Transverse colon (tissue), 4 donors: ENCODE measurements at regions not wholly inside any gene's neighbourhood (a gene's known extent, or its start where the extent isn't known, plus 50 kb on each side); places are given as distances from the start of the nearest gene placed in this dataset.

Experiments
- DNase-seq: peaks from one replicate; pipeline ENCODE4 v3.0.0-alpha.2; 2019
- H3K27ac ChIP-seq, 4 donors: fragments of 200-600 bp; sonication (generic); 2 replicates each; pipeline ENCODE4 v1.5.1; 2016 to 2018; ENCODE audit warnings: inconsistent platforms in 4 of 4
- H3K27me3 ChIP-seq: fragments of 200-600 bp; sonication (generic); 2 replicates; pipeline ENCODE4 v1.5.1; 2017; ENCODE audit warnings: inconsistent platforms
- H3K36me3 ChIP-seq, 4 donors: fragments of 200-600 bp; sonication (generic); 2 replicates each; pipeline ENCODE4 v1.5.1; 2017 to 2019; ENCODE audit warnings: inconsistent platforms in 4 of 4
- H3K4me1 ChIP-seq, 4 donors: fragments of 200-600 bp; sonication (generic); 2 replicates each; pipeline ENCODE4 v1.5.1; 2017 to 2020; ENCODE audit warnings: inconsistent platforms in 4 of 4
- H3K4me3 ChIP-seq, 4 donors: fragments of 200-600 bp; sonication (generic); 1 replicate in 1 of 4; 2 replicates in 3 of 4; pipeline versions ENCODE4 v1.5.1 to v1.6.1; 2017 to 2019; ENCODE audit warnings: inconsistent platforms in 4 of 4
- H3K9me3 ChIP-seq, 2 donors: fragments of 200-600 bp; sonication (generic); 2 replicates each; pipeline ENCODE4 v1.5.1; 2017 to 2019; ENCODE audit warnings: inconsistent platforms in 2 of 2
- CTCF ChIP-seq, 5 experiments: fragments of 200-600 bp in 3 of 5; fragments of 450-650 bp in 2 of 5; sonication (generic) in 3 of 5; IDR thresholded peaks; 1 replicate in 2 of 5; 2 replicates in 3 of 5; pipeline ENCODE4 v1.5.1; 2016 to 2017; ENCODE audit warnings: antibody characterized with exemption in 5 of 5, inconsistent platforms in 3 of 5, mild to moderate bottlenecking in 2 of 5, moderate library complexity in 1 of 5
- EP300 ChIP-seq: sonication (generic); formaldehyde crosslinking; IDR thresholded peaks from one replicate; pipeline ENCODE4 v1.6.1; 2017; ENCODE audit warnings: antibody characterized with exemption, low read depth
- POLR2A ChIP-seq: fragments of 450-650 bp; IDR thresholded peaks from one replicate; pipeline ENCODE4 v1.6.1; 2016; ENCODE audit warnings: antibody characterized with exemption, mild to moderate bottlenecking, moderate library complexity
- POLR2AphosphoS5 ChIP-seq, 3 donors: sonication (generic); formaldehyde crosslinking; IDR thresholded peaks; one replicate each; pipeline ENCODE4 v1.6.1; 2016; ENCODE audit warnings: antibody characterized with exemption in 3 of 3
- WGBS, 2 donors: methylation state at CpG; one replicate each; pipeline ENCODE4 v1.1.5; 2018; ENCODE audit warnings: low coverage in 1 of 2; 5-methylcytosine and 5-hydroxymethylcytosine counted together
- in situ Hi-C, 4 donors: fragments of 200-750 bp; cut with MboI; loops; one replicate each; pipeline versions ENCODE4 v1.15.0 to v1.15.1; 2017; ENCODE audit warnings: low sequenced_read_pairs in 3 of 4, low pct_ligation_motif_present in 1 of 4, low pct_unique_long_range_greater_than_20kb in 1 of 4
- intact Hi-C: fragments of 100-400 bp; cut with DNase I; formaldehyde crosslinking; loops from one replicate; pipeline ENCODE4 v1.15.1; 2023; ENCODE audit warnings: low total_unique reads

GRCh38 chr10:93165367-93165766, 91.7 kb downstream of the CYP26A1 start:
- Histone ChIP-seq H3K36me3 (no peaks in the 10 kb centered on the region), H3K4me3 (no peak overlapping the region), H3K4me1 (peaks cover 0 to 6% (median 0%) of the 10 kb centered on the region in 4 donors), H3K27ac (no peak overlapping the region), H3K9me3 (peaks cover 0 to 2% of the 10 kb centered on the region in 2 donors), H3K27me3 (no peaks in the 10 kb centered on the region)
- in situ Hi-C loops: no loop called here
- no peak for DNase-seq
- intact Hi-C loops: no loop called here
- TF ChIP-seq POLR2A (no peak), POLR2AphosphoS5 (IDR thresholded peaks at IDR 0.05) (no peak), CTCF (IDR thresholded peaks at IDR 0.05) (no peak)
- 83 to 84% methylated on average over 3 to 4 of the region's 4 CpGs for WGBS, 2 donors

- H3K4me1 ChIP-seq: peaks cover 0 to 6% (median 0%) of the 10 kb centered on the region in 4 donors
- H3K9me3 ChIP-seq: peaks cover 3 to 5% of the 10 kb centered on the region in 2 donors
- no peak overlapping the region for H3K4me3 ChIP-seq
- 42% methylated on average over 4 of the region's 4 CpGs; no CpG with 5 or more reads in 1 of the 2 donors for WGBS, 2 donors
- no peaks in the 10 kb centered on the region for H3K27me3 ChIP-seq
- in situ Hi-C loops: no loop called here
- TF ChIP-seq POLR2A (no peak), POLR2AphosphoS5 (IDR thresholded peaks at IDR 0.05) (no peak), EP300 (no peak), CTCF (IDR thresholded peaks at IDR 0.05) (no peak)
- intact Hi-C loops: no loop called here
- H3K36me3 ChIP-seq: no peaks in the 10 kb centered on the region
- no peak overlapping the region for H3K27ac ChIP-seq
- DNase-seq: no peak
Measured at GRCh38 chr10:93166134-93166533, 92.4 kb downstream of the CYP26A1 start.

- DNase-seq: no peak
- Histone ChIP-seq H3K27me3 (no peaks in the 10 kb centered on the region), H3K36me3 (no peaks in the 10 kb centered on the region), H3K27ac (no peak overlapping the region), H3K9me3 (peaks cover 3 to 5% of the 10 kb centered on the region in 2 donors), H3K4me1 (peaks cover 0 to 7% (median 1%) of the 10 kb centered on the region in 4 donors), H3K4me3 (no peak overlapping the region)
- TF ChIP-seq POLR2AphosphoS5 (IDR thresholded peaks at IDR 0.05) (no peak), EP300 (no peak), POLR2A (no peak), CTCF (IDR thresholded peaks at IDR 0.05) (no peak)
- intact Hi-C loops (no loop called here), in situ Hi-C loops (no loop called here)
Measured at GRCh38 chr10:93171837-93172236, 98.1 kb downstream of the CYP26A1 start.

- TF ChIP-seq EP300 (no peak), POLR2AphosphoS5 (IDR thresholded peaks at IDR 0.05) (no peak), POLR2A (no peak), CTCF (IDR thresholded peaks at IDR 0.05) (no peak)
- Histone ChIP-seq H3K36me3 (no peaks in the 10 kb centered on the region), H3K4me3 (no peak overlapping the region), H3K9me3 (peaks cover 3 to 5% of the 10 kb centered on the region in 2 donors), H3K27ac (no peak overlapping the region), H3K27me3 (no peaks in the 10 kb centered on the region), H3K4me1 (peaks cover 0 to 7% (median 1%) of the 10 kb centered on the region in 4 donors)
- in situ Hi-C loops: no loop called here
- intact Hi-C loops: no loop called here
- WGBS, 2 donors: 43 to 48% methylated on average over 10 of the region's 10 CpGs
- DNase-seq: peak; percentile 35
Measured at GRCh38 chr10:93173967-93174845, 100.5 kb downstream of the CYP26A1 start.
